ENCODE measurements at regions not wholly inside any gene's neighbourhood (a gene's known extent, or its start where the extent isn't known, plus 50 kb on each side); places are given as distances from the start of the nearest gene placed in this dataset.
"Not testable (repeated sequence)": the region's sequence is repeated elsewhere in the genome, so short reads cannot be mapped to it uniquely, and the experiment has no call there.

DNA sequence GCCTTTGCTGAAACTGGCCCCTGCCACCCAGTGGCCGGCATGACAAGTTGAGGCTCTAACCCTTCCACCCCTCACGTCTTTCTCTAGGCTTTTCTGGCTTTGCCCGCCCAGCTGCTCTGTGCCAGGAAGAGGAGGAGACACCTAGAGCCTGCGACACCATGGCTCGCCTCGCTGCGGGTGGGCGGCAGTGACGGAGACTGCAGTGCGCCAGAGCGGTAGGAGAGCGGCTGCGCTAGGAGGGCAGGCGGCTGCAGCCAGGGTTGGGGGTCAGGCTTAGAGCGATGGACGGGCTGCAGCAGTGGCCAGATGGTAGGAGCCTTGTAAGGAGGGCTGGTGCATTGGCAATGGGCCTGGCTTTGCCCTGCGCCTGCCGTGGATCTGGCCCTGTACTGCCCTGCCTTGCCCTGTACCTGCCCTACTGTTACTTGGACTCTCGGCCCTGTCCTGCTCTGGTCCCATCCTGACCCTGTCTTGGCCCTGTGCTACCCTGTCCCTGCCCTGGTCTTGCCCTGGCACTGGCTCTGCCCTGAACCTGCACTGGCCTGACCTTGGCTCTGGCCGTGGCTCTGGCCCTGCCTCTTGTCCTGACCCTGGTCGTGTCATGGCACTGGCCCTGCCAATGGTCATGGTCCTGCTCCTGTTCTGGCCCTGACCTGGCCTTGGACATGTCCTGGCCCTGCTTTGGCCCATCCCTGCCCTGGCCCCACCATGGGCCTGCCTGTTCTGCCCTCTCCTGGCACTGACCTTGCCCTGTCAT is 330.7 kb upstream of the PLGLB1 start:
- not testable (repeated sequence) for DNase-seq (ENCODE audit: low read depth)

DNA sequence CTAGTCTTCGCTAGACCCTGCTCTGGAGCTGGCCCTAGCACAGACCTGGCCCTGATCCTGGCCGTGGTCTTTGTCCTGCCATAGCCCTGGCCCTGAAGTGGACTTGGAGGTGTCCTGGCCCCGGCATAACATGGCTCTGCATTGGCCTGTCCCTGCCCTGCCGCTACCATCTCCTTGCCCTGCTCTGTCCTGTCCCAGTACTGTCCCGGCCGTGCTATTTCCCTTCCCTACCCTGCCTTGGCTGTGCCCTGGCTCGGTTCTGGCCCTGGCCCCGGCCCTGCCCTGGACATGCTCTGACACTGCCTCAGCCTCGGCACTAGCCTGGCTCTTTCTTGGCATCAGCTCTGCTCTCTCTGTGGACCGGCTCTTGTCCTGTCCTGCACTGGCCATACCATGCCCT is 331.8 kb upstream of the PLGLB1 start:
- DNase-seq (ENCODE audit: low read depth): not testable (repeated sequence)

GRCh38 chr2:87354102-87354501 is 332.5 kb upstream of the PLGLB1 start:
- not testable (repeated sequence) for DNase-seq (ENCODE audit: low read depth)

GRCh38 chr2:87360250-87360649 is 338.6 kb upstream of the PLGLB1 start:
- DNase-seq (ENCODE audit: low read depth): not testable (repeated sequence)

- not testable (repeated sequence) for DNase-seq (ENCODE audit: low read depth)
These were observed 339.3 kb upstream of the PLGLB1 start for GRCh38 chr2:87360927-87361326.

DNA sequence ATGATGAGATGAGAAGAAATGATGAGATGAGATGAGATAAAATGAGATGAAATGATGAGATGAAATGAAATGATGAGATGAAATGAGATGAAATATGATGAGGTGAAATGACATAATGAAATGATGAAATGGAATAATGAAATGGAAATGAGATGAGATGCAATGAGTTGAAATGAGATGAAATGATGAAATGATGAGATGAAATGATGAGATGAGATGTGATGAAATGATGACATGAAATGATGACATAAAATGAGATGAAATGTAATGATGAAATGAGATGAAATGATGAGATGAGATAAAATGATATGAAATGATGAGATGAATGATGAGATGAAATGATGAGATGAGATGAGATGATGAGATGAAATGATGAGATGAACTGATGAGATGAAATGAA is 340.2 kb upstream of the PLGLB1 start:
- DNase-seq (ENCODE audit: low read depth): not testable (repeated sequence)

GRCh38 chr2:87364379-87364778 is 342.7 kb upstream of the PLGLB1 start:
- not testable (repeated sequence) for DNase-seq (ENCODE audit: low read depth)

DNA sequence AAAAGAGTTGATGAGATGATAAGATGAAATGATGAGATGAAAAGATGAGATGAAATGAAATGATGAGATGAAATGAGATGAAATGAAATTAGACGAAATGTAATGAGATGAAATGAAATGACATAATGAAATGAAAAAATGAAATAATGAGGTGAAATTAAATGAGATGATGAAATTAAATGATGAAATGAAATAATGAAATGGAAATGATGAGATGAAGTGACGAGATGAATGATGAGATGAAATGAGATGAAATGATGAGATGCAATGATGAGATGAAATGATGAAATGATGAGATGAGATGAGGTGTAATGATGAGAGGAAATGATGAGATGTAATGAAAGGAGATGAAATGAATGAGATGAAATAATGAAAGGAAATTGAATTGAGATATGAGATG is 343.4 kb upstream of the PLGLB1 start:
- DNase-seq (ENCODE audit: low read depth): not testable (repeated sequence)

- DNase-seq (ENCODE audit: low read depth): not testable (repeated sequence)
These were observed 361.8 kb upstream of the PLGLB2 start for GRCh38 chr2:87386063-87386560.

- not testable (repeated sequence) for DNase-seq (ENCODE audit: low read depth)
These were observed 352.1 kb upstream of the PLGLB2 start for GRCh38 chr2:87395784-87396183.

DNA sequence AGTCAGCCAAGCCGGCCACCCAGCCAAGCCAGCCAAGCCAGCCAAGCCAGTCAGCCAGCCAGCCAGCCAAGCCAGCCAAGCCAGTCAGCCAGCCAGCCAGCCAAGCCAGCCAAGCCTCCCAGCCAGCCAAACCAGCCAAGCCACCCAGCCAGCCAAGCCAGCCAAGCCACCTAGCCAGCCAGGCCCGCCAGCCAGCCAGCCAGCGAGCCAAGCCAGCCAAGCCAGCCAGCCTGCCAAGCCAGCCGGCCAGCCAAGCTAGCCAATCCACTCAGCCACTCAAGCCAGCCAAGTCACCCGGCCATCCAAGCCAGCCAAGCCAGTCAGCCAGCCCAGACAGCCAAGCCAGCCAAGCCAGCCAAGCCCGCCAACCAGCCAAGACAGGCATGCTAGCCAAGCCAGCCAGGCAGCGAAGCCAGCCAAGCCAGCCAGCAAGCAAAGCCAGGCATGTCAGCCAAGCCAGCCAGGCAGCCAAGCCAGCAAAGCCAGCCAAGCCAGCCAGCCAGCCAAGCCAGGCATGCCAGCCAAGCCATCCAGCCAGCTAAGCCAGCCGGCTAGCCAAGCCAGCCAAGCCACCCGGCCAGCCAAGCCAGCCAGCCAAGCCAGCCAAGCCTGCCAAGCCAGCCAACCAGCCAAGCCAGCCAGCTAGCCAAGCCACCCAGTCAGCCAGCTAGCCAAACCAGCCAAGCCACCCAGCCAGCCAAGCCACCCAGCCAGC is 351.2 kb upstream of the PLGLB2 start:
- DNase-seq (ENCODE audit: low read depth): not testable (repeated sequence)

- not testable (repeated sequence) for DNase-seq (ENCODE audit: low read depth)
These were observed 350.4 kb upstream of the PLGLB2 start for GRCh38 chr2:87397276-87398065.

- DNase-seq (ENCODE audit: low read depth): not testable (repeated sequence)
These were observed 349.2 kb upstream of the PLGLB2 start for GRCh38 chr2:87398567-87399305.

GRCh38 chr2:87401726-87402345 is 346.1 kb upstream of the PLGLB2 start:
- no peak for DNase-seq (ENCODE audit: low read depth)

DNA sequence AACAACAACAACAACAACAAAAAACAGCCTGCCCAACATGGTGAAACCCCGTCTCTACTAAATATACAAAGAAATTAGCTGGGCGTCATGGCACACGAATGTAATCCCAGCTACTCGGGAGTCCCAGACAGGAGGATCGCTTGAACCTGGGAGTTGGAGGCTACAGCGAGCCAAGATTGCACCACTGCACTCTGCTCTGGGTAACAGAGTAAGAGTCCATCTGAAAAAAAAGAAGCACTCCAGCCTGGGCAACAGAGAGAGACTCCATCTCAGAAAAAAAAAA is 344.1 kb upstream of the PLGLB2 start:
- DNase-seq (ENCODE audit: low read depth): no peak

DNA sequence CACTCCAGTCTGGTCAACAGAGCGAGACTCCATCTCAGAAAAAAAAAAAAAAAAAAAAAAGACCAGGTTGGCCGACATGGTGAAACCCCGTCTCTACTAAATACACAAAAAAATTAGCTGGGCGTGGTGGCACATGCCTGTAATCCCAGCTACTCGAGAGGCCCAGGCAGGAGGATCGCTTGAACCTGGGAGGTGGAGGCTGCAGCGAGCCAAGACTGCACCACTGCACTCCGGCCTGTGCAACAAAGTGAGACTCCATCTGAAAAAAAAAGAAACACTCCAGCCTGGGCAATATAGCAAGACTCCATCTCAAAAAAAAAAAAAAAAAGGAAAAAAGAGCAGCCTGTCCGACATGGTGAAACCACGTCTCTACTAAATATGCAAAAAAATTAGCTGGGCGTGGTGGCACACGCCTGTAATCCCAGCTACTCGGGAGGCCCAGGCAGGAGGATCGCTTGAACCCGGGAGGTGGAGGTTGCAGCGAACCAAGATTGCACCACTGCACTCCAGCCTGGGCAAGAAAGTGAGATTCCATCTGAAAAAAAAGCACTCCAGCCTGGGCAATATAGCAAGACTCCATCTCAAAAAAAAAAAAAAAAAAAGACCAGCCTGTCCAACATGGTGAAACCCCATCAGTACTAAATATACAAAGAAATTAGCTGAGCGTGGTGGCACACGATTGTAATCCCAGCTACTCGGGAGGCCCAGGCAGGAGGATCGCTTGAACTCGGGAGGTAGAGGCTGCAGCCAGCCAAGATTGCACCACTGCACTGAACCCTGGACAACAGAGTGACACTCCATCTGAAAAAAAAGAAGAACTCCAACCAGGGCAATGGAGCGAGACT is 343.3 kb upstream of the PLGLB2 start:
- not testable (repeated sequence) for DNase-seq (ENCODE audit: low read depth)

DNA sequence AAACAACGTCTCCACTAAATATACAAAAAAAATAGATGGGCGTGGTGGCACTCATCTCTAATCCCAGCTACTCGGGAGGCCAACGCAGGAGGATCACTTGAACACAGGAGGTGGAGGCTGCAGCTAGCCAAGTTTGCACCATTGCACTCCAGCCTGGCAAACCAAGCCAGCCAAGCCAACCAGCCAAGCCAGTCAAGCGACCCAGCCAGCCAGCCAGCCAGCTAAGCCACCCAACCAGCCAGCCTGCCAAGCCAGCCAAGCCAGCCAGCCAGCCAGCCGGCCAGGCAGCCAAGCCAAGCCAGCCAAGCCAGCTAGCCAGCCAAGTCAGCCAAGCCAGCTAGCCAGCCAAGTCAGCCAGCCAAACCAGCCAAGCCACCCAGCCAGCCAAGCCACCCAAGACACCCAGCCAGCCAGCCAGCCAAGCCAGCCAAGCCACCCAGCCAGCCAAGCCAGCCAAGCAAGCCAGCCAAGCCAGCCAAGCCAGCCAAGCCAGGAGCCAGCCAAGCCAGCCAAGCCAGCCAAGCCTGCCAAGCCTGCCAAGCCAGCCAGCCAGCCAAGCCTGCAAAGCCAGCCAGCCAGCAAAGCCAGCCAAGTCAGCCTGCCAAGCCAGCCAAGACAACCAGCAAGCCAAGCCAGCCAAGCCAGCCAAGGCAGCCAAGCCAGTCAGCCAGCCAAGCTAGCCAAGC is 342.2 kb upstream of the PLGLB2 start:
- DNase-seq (ENCODE audit: low read depth): not testable (repeated sequence)

DNA sequence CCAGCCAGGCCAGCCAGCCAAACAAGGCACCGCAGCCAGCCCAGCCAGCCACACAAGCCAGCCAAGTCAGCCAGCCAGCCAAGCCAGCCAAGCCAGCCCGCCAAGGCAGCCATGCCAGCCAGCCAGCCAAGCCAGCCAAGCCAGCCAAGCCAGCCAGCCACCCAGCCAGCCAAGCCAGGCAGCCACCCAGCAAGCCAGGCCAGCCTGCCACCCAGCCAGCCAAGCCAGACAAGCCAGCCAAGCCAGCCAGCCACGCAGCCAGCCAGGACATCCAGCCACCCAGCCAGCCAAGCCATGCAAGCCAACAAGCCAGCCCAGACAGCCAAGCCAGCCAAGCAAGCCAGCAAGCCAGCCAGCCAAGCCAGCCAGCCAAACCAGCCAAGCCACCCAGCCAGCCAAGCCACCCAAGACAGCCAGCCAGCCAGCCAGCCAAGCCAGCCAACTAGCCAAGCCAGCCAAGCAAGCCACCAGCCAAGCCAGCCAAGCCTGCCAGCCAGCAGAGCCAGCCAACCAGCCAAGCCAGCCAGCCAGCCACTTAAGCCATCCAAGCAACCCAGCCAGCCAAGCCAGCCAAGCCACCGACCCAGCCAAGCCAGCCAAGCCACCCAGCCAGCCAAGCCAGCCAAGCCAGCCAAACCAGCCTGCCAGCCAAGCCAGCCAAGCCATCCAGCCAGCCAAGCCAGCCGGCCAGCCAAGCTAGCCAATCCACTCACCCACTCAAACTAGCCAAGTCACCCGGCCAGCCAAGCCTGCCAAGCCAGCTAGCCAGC is 341.3 kb upstream of the PLGLB2 start:
- DNase-seq (ENCODE audit: low read depth): not testable (repeated sequence)

DNA sequence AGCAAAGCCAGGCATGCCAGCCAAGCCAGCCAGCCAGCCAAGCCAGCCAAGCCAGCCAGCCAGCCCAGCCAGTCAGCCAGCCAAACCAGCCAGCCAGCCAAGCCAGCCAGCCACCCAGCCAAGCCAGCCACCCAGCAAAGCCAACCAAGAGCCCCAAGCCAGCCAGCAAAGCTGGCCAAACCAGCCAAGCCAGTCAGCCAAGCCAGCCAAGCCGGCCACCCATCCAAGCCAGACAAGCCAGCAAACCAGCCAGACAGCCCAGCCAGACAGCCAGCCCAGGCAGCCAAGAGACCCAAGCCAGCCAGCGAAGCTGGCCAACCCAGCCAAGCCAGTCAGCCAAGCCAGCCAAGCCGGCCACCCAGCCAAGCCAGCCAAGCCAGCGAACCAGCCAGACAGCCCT is 338.3 kb upstream of the PLGLB2 start:
- DNase-seq (ENCODE audit: low read depth): not testable (repeated sequence)

Data from RPMI7951 (cell line).